ENCODE measurements at regions not wholly inside any gene's neighbourhood (a gene's known extent, or its start where the extent isn't known, plus 50 kb on each side); places are given as distances from the start of the nearest gene placed in this dataset.

- ATAC-seq: no peak
- Histone ChIP-seq H3K36me3 (ENCODE audit: low read depth) (no peaks in the 10 kb centered on the region), H3K4me1 (ENCODE audit: low read depth) (no peaks in the 10 kb centered on the region), H3K9me3 (no peaks in the 10 kb centered on the region), H3K4me3 (no peak overlapping the region)
- no peak for TF ChIP-seq CTCF (IDR thresholded peaks at IDR 0.05)
- intact Hi-C loops (cut with DNase I, micrococcal nuclease): no loop called here
- no peak for DNase-seq
Observed at GRCh38 chr18:27619906-27620305, 434.8 kb upstream of the CHST9 start.

GRCh38 chr18:27619090-27619772 lies 434.1 kb upstream of the CHST9 start:
- H3K4me1 ChIP-seq (ENCODE audit: low read depth): no peaks in the 10 kb centered on the region
- H3K36me3 ChIP-seq (ENCODE audit: low read depth): no peaks in the 10 kb centered on the region
- no peak for ATAC-seq
- intact Hi-C loops (cut with DNase I, micrococcal nuclease): no loop called here
- H3K4me3 ChIP-seq: no peak overlapping the region
- TF ChIP-seq CTCF (IDR thresholded peaks at IDR 0.05): no peak
- H3K9me3 ChIP-seq: no peaks in the 10 kb centered on the region
- no peak for DNase-seq

- no peak for ATAC-seq
- intact Hi-C loops (cut with DNase I, micrococcal nuclease): no loop called here
- H3K4me3 ChIP-seq: no peak overlapping the region
- no peaks in the 10 kb centered on the region for H3K4me1 ChIP-seq (ENCODE audit: low read depth)
- H3K9me3 ChIP-seq: no peaks in the 10 kb centered on the region
- H3K36me3 ChIP-seq (ENCODE audit: low read depth): no peaks in the 10 kb centered on the region
- no peak for TF ChIP-seq CTCF (IDR thresholded peaks at IDR 0.05)
- DNase-seq: no peak
Observed at GRCh38 chr18:27616324-27616723, 431.2 kb upstream of the CHST9 start.

GRCh38 chr18:27614951-27615844 lies 430.1 kb upstream of the CHST9 start:
- no peak for ATAC-seq
- DNase-seq: no peak
- Histone ChIP-seq H3K4me3 (no peak overlapping the region), H3K36me3 (ENCODE audit: low read depth) (no peaks in the 10 kb centered on the region), H3K9me3 (no peaks in the 10 kb centered on the region), H3K4me1 (ENCODE audit: low read depth) (no peaks in the 10 kb centered on the region)
- TF ChIP-seq CTCF (IDR thresholded peaks at IDR 0.05): no peak
- intact Hi-C loops (cut with DNase I, micrococcal nuclease): no loop called here

- ATAC-seq (no peak), DNase-seq (no peak)
- Histone ChIP-seq H3K4me1 (ENCODE audit: low read depth) (no peaks in the 10 kb centered on the region), H3K4me3 (no peak overlapping the region), H3K9me3 (no peaks in the 10 kb centered on the region), H3K36me3 (ENCODE audit: low read depth) (no peaks in the 10 kb centered on the region)
- no peak for TF ChIP-seq CTCF (IDR thresholded peaks at IDR 0.05)
- intact Hi-C loops (cut with DNase I, micrococcal nuclease): loop anchor here in 1 of 2 donors (10.0 kb wide), 1 partner anchor 254 kb away; no protein-coding TSS in a partner anchor
Observed at GRCh38 chr18:27609221-27609620, 424.1 kb upstream of the CHST9 start.
